ENCODE measurements at regions not wholly inside any gene's neighbourhood (a gene's known extent, or its start where the extent isn't known, plus 50 kb on each side); places are given as distances from the start of the nearest gene placed in this dataset.

DNA sequence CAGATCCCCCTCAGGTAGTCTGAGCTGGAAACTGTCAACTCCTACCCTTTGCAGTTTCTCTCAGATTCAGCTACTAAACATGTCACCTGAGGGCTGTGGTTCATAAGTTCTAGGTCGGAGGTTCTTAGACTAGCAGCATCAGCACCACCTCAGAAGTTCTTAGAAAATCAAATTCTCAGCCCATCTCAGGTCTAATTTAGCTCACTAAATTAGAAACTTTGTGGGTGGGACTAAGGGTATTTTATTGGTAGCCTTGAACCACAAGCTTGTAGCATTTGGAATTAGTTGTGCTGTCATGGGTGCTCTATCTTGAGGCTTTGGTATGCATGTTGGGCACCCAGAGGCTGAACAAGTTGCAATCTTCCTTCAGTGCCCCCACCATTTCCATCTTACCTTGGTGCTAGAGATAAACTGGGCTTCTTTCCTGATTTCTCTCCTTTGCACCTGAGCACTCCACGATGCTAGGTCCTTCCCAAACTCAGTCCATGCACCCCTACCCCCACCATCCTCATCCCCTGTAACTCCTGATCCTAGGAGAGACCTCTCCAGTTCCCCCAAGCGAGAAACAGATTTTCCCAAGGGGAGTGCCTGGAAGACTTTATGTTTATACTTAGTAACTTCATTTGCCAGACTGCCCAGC is 54.2 kb downstream of the S1PR1 start:
- ChIA-PET CTCF (interaction anchor here (0.9 to 4.5 kb wide), 5 partner anchors 10 to 395 kb away, joined by 3 to 31 read pairs (median 3); partner anchors contain the start of gene SLC30A7), POLR2A (interaction anchor here (0.6 to 1.3 kb wide), 7 partner anchors 13 to 161 kb away, joined by 3 to 5 read pairs (median 4); no protein-coding TSS in a partner anchor)

DNA sequence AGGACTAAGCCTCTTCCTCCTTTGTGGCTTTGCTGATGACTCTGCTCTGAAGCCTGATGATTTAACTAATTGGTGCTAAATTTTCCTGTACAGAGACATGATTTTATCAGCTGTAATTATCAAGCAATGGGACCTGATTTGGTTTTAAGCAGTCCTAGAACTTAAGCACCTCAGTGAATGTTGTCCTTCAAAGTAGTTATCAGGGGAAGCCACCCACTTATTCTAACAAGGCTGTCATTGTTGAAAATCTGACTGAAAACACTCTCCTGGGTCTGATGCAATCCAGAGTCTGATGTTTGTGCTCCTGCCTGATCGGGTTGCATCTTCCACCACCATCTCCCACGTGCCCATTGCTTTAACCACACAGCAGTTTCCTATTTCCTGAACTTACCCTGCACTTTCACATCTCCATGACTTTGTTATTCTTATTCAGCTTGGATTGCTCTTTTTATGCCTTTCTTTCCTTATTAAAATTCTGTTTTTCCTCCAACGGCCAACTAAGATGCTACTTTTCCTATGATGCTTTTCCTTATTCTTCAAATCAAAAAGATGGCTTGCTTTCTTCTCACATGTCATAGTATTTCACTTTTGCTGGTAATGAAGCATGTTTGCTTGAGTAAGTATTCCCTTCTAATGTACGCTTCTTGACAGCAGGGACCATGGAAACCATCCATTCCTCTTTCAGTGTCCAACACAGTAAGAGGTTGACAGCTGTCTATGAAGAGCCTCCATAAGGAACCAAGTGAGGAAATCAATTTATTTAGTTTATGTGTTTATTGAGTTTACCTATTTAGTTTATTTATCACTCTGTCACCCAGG is 55.0 kb downstream of the S1PR1 start:
- CTCF ChIA-PET = interaction anchor here (1.1 to 4.5 kb wide), 3 partner anchors 52 to 93 kb away, joined by 3 to 31 read pairs (median 4); no protein-coding TSS in a partner anchor
- POLR2A ChIA-PET = no interaction called here

DNA sequence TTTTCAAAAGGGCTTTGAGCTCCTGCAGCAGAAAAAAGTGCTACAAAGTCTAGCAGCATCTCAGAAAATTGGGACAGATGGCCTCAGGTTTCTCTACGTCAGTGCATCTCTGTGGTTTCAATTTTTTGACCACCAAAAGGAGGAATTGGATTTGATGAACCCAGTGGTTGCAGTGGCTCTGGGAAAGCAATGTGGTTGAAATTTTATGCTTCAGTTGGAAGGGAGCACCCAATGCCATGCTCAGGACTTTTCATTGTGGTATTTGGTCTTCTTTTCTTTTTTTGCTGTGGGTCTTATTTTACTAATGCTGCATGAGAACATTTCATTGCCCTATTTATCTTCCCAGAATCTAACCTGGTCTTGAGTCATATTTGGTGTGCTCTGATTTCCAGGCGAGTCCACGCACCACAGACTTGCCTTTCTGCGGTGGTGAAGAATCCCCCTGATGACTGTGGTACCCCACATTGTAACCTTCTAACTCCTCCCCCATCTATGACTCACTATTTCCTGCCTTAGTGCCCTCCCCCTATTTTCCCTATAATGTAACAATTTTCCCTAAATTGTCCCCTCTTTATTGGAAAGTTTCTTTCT is 56.7 kb downstream of the S1PR1 start:
- ChIA-PET POLR2A (no interaction called here), CTCF (interaction anchor here (0.8 to 2.1 kb wide), 6 partner anchors 7 to 399 kb away, joined by 3 to 9 read pairs (median 4); partner anchors contain the start of gene EXTL2)

DNA sequence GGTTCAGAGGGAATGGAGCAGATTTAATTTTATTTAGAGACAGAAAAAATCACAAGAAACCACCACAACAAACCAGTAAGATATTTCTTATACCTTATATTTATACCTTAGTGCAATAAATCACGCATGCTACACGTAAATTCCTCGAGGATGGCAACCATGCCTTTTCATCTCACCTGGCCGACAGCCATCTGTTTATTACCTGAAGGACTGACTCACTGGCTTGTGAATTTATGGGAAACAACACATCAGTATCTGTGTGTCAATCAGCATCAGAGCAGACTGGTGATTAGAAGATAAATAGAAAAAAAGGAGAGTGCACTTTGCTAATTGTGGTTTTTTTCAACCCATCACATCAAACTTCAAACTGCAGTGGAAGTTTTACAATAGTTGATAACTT is 58.4 kb downstream of the S1PR1 start:
- ChIA-PET CTCF (interaction anchor here (1.3 to 2.1 kb wide), 3 partner anchors 9 to 17 kb away, joined by 3 to 9 read pairs (median 8); no protein-coding TSS in a partner anchor), POLR2A (no interaction called here)

DNA sequence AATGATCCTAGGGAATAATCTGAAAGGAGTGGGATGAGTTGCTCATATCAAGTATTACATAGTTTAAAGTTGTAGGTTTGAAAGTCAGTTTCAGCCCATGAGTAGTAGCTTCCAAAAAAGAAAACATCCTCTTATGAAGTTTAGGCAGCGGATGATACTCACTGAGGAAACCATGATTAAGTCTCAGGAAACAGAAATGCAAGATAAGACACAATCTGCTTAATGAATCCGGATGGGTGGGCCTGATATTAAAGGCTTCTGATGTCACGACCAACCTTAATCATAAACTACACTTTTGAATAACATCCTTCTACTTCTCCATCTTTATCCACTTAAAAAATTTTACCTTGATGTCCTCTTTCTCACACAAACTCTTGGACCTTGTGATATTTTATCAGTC is 61.8 kb downstream of the S1PR1 start:
- POLR2A ChIA-PET = no interaction called here
- CTCF ChIA-PET = interaction anchor here (0.7 to 1.4 kb wide), 4 partner anchors 10 to 267 kb away, joined by 3 to 6 read pairs (median 4); no protein-coding TSS in a partner anchor

DNA sequence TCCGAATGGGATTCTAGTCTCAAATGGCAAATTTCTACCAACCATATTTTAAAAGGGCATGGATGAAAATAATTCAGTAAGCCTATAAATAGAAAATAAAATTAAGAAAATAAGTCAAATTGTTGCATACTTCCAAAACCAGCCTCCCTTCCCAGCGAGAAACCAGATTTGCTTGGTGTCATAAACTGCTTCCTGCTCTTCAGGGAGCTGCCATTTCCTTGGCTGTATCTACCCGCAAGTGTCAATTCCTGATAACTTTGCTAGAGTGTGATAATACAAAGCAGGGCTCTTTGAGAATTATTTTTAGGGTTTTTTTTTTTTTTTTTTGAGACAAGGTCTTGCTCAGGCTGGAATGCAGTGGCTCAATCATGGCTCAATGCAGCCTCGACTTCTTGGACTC is 62.3 kb downstream of the S1PR1 start:
- POLR2A ChIA-PET = no interaction called here
- CTCF ChIA-PET = interaction anchor here (0.7 to 1.0 kb wide), 2 partner anchors 61 to 267 kb away, joined by 4 to 6 read pairs; no protein-coding TSS in a partner anchor

DNA sequence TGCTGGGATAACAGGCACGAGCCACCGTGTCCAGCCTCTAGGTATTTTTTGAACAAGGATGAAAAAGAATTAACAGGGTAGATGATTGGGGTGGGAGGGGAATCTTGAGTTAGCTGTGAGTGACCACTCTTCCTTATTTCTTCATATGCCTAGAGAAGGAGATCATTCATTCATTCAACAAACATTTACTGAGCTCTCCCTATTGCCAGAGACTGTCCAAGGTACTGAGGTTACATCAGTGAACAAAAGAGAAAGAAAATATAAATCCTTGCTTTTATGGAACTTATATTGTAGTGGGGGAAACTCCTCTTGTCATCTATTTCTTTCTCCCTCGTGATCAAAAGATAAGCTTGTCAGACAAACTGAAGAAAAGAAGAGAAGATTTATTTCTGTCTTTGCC is 62.9 kb downstream of the S1PR1 start:
- ChIA-PET POLR2A (no interaction called here), CTCF (interaction anchor here (1.5 to 1.8 kb wide), 2 partner anchors 10 to 11 kb away, joined by 4 to 6 read pairs; no protein-coding TSS in a partner anchor)

DNA sequence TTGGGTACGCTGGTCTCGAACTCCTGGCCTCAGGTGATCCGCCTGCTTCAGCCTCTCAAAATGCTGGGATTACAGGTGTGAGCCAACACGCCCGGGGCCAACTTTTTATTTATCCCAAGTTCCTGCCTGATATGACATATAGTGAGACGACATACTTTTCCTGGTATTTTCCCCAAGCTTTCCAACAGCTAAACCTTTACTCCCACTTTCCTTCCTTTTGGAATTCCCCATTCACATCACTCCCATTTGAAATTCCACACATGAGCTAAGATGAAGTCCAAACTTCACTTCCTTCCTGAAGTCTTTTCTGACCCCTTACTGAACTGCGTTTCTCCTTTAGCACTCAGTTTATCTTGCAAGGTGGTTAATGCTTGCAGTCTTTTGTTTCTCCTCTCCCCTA is 64.1 kb downstream of the S1PR1 start:
- ChIA-PET POLR2A (no interaction called here), CTCF (interaction anchor here (1.5 to 1.8 kb wide), 2 partner anchors 9 to 13 kb away, joined by 4 to 6 read pairs; no protein-coding TSS in a partner anchor)

DNA sequence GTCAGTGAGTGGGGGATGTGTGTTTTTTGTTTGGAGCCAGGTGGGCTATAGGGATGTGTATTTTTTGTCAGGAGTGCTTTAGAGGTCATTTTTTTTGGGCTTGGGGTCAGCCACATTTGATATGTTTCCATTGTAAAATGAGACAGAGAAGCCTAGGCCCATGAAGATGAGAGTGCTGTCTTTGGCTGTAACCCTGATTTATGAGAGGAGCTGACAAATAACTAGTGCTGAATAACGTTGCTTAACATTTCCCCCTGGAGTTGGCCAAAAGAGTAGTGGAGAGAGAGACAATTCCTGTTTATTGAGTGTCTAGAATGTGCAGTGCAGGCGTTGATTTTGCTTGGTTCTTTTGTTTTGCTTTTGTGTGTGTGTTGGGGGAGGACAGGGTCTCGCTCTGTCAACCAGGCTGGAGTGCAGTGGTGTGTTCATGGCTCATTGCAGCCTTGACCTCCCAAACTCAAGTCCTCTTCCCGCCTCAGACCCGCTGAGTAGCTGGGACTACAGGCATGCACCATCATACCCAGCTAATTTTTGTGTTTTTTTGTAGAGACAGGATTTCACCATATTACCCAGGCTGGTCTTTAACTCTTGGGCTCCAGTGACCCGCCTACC is 64.7 kb downstream of the S1PR1 start:
- ChIA-PET POLR2A (no interaction called here), CTCF (no interaction called here)

DNA sequence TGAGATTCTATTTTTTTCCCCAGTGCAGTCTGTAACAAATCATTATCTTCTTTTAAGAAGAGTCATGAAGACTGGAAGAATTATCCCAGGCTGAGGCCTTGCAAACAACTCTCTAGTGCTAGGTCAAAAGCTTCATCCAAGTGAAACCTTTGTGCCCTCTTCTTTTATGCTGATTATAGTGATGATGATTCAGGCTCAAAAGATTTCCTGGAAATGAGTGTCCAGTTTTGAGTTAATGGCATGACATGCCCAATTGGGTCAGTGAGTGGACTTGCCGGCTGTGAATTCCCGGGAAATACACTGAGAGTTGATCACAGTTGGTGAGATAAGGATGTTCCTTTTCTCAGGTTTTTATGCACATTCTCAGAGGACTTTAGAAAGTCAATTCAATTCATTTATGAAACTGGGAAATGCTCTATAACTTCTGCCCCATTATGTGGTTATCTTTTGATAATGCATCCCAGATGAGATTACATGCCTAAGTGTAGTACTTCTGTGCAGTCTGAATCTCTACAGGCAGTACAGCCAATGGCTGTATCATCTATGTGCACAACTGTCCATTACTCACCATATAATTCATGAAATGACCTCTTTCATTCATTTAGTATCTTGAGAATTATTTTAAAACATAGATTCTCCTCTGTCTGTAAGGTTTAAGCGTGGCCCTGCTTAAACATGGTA is 66.2 kb downstream of the S1PR1 start:
- POLR2A ChIA-PET = no interaction called here
- CTCF ChIA-PET = no interaction called here

DNA sequence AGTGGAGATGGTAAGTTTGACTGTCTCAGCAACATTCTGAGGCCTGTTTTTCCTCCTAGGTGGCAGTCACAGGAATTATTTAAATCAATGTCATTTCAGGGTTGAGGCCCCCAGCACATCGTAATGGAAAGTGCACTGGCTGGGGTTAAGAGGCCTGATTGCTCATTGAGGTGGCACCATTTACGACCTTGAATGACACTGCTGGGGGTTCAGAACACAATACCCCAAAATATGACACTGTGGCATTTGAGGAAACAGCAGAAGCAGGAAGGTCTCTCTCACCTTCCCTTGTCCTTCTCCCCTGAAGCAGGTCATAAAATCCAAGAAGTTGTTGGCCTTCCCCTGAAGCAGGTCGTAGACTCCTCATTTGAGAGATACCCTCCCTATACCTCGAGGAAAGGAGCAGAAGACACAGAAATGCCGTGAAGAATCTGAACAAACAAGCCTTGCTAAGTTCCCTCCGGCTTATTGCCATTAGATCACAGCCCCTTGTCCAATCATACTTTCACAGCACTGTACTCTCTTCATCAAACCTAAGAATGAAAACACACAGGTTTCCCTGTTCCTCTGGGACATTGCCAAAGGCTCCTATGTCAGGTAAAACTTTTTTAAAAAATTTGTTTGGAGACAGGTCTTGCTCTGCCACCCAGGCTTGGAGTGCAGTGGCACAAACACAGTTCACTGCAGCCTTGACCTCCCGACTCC is 71.3 kb downstream of the S1PR1 start:
- ChIA-PET POLR2A (no interaction called here), CTCF (interaction anchor here (0.7 to 2.7 kb wide), 4 partner anchors 46 to 57 kb away, joined by 3 to 32 read pairs (median 19); no protein-coding TSS in a partner anchor)

DNA sequence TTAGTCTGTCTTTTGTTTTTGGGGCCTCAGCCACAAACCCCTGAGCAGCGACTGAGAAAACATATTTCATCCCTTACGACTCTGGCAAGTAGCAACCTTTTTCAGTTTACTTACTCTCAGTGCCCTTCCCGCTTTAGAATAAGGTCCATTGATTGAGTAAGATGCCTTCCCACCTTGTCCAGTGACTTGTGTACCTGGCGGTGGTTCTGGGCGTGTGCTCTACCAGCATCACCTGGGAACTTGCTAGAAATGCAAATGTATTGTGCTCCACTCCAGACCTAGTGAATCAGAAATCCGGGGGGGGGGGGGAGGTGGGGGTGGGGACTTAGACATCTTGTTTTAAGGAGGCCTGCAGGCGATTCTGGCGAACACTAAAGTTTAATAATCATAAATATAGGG is 72.1 kb downstream of the S1PR1 start:
- ChIA-PET CTCF (interaction anchor here (0.8 to 2.7 kb wide), 18 partner anchors 9 to 388 kb away, joined by 3 to 32 read pairs (median 4); no protein-coding TSS in a partner anchor), POLR2A (interaction anchor here (0.6 to 1.5 kb wide), 2 partner anchors 48 to 56 kb away, joined by 4 to 9 read pairs; no protein-coding TSS in a partner anchor)

DNA sequence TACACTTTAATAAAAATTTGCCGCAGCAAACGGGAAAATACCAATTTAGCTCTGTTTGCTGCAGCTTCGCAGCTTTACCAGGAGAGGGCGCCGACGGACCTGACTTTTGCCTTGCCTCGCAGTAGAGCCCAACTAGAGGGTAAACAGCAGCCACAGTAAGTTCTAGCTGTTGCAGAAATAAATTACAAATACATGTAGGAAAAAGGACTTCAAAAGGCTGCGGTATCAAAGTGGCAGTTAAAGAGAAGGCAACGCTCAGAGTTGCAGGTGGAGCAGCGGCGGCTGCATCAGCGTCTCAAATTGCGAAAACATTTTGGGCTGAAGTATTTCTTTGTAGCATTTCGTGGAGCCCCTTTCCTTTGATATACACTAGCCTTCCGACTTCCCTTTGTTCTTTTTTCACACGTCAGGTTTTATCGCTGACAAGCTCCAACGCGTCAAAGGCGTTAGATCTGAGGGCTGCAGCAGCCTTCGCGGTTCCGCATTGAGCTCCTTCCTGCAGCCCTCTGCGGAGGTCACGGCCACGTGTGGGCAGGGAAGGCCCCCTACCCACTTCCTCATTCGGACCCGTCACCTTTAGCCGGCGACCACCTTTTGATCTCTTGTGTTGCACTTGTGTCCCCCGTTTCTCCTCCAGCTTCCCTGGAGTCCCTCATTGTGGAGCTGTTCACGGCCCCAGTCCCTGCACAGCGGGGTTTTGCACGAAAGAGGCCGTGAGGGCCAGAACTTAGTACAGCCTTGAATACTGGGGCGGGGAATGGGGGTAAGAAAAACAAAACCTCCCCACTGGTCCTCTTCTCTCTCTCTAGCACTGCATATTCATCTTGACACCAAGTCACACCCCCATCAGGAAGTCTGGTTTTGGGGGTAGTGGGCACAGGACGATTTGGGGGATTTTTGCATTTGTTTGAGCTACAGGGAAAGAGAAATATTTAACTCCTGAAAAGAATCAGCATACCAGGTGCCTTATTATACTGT is 72.8 kb downstream of the S1PR1 start:
- ChIA-PET POLR2A (interaction anchor here (0.6 to 1.5 kb wide), 2 partner anchors 48 to 57 kb away, joined by 4 to 9 read pairs; no protein-coding TSS in a partner anchor), CTCF (interaction anchor here (0.5 to 2.7 kb wide), 23 partner anchors 8 to 414 kb away, joined by 3 to 32 read pairs (median 4); partner anchors contain the start of gene EXTL2)

DNA sequence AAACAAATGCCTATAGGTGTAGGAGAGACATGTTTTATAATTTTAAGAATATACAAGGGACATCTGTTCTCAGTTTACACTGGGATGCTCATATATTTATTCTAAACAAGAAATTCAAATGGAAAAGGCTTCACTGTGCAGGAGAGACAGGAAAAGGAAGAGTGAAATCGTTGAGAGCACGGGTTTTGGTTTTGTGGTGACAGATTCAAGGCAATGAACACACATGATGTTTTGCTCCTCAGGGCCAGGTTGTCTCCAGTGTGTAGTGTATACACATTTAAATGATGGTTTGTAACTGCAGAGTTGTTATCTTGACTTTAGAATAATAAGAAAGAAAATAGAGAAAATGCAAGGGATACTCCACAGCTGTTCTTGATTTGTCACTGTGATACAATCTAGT is 73.7 kb downstream of the S1PR1 start:
- ChIA-PET POLR2A (no interaction called here), CTCF (interaction anchor here (1.4 to 2.7 kb wide), 5 partner anchors 16 to 415 kb away, joined by 4 to 32 read pairs (median 6); partner anchors contain the start of gene EXTL2)

DNA sequence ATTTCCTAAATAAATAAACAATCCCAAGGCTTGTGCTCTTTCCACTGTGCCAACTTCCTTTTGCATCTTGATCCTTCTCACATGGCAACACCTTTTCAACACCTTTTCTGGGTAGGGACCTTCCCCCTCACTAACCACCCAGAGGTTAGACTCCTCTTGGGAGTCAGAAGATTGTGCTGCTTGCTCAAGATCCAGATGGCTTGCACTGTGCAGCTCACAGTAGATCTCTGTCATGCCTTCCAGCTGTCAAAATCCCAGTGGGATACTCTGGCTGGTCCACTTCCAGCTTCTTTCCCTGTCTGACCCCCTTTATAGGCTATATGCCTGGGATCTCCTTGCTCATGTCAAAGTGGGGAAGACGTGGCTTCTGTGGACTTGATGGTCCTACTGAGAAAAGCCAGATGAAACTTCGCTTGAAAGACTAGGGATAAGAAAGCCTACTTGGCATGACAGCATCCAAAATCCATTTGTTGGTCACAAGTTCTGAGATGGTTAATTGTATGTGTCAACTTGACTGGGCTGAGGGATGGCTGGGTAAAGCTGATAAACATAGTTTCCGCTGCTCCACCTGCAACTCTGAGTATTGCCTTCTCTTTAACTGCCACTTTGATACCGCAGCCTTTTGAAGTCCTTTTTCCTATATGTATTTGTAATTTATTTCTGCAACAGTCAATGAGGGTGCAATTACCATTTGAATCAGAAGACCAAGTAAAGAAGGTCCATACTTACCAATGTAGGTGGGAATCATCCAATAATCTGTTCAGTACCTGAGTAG is 74.5 kb downstream of the S1PR1 start:
- ChIA-PET POLR2A (interaction anchor here (0.5 kb wide), 1 partner anchor 46 kb away, joined by 3 read pairs; no protein-coding TSS in a partner anchor), CTCF (interaction anchor here (1.4 kb wide), 2 partner anchors 16 to 46 kb away, joined by 3 to 5 read pairs; no protein-coding TSS in a partner anchor)

DNA sequence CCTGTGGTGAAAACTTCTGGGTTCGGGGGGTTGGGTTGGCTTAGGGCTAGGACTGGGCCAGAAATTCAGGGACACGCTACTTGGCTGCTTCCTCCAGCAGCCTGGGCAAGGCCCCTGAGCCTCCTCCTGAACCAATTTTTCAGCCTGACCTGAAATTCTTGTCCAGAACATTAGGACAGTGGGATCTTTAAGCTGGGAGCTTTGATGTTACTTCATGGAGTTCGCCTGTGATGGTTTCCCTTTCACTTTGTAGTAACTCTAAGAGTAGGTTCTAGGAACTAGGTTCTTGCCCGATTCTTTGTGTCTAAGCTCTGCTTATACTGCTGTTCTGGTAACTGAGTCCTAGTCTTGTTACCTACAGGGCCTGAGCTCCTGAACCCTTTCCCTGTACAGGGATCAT is 75.3 kb downstream of the S1PR1 start:
- ChIA-PET POLR2A (no interaction called here), CTCF (interaction anchor here (1.1 to 1.5 kb wide), 3 partner anchors 17 to 45 kb away, joined by 3 to 7 read pairs (median 3); no protein-coding TSS in a partner anchor)

Data from activated CD8-positive, alpha-beta memory T cell treated with anti-CD3 and anti-CD28 coated beads for 36 hours (primary cell).